ENCODE measurements at regions not wholly inside any gene's neighbourhood (a gene's known extent, or its start where the extent isn't known, plus 50 kb on each side); places are given as distances from the start of the nearest gene placed in this dataset.

DNA sequence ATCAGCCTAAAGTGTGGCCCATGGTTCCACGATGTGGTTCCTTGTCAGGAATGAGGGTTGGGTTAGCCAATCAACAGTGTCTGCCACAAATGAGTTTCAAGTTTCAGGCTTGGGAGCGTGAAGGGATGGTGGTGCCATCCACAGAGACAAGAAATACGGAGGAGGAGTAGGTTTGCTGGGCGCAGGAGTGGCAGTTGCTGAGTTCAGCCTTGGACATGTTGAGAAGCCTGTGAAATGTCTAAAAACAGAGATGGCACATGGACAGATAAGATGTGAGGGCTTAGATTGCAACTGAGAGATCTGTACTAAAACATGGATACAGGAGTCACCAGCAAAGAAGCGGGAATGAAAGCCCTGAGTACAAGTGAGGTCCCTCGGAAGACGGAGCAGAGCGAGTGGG lies 481.0 kb downstream of the BCOR start:
- TF ChIP-seq POLR2A (IDR thresholded peaks at IDR 0.05), result no peak
- TF ChIP-seq, protein P1, sequence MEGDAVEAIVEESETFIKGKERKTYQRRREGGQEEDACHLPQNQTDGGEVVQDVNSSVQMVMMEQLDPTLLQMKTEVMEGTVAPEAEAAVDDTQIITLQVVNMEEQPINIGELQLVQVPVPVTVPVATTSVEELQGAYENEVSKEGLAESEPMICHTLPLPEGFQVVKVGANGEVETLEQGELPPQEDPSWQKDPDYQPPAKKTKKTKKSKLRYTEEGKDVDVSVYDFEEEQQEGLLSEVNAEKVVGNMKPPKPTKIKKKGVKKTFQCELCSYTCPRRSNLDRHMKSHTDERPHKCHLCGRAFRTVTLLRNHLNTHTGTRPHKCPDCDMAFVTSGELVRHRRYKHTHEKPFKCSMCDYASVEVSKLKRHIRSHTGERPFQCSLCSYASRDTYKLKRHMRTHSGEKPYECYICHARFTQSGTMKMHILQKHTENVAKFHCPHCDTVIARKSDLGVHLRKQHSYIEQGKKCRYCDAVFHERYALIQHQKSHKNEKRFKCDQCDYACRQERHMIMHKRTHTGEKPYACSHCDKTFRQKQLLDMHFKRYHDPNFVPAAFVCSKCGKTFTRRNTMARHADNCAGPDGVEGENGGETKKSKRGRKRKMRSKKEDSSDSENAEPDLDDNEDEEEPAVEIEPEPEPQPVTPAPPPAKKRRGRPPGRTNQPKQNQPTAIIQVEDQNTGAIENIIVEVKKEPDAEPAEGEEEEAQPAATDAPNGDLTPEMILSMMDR (IDR thresholded peaks at IDR 0.05), result no peak

All from thyroid gland (tissue), 4 donors.